ENCODE measurements at regions not wholly inside any gene's neighbourhood (a gene's known extent, or its start where the extent isn't known, plus 50 kb on each side); places are given as distances from the start of the nearest gene placed in this dataset.
"Not testable (repeated sequence)": the region's sequence is repeated elsewhere in the genome, so short reads cannot be mapped to it uniquely, and the experiment has no call there.

DNA sequence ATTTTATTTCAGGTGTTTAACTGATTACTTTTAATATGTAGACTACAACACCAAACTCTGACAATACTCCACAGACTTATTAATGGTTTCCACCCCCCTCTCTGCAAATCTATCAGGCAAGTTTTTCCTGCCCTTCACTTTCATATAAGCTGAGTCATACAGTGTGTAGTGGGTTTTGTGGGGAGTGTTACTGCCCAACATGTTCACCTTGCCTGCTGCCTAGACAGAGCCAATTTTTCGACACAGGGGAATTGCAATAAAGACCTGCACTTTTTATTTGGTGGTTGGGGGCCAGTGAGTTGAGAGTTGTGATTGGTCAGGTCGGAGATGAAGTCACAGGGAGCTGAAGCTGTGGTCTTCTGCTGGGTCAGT, 119.7 kb downstream of the PPIAL4G start:
- Histone ChIP-seq H3K4me3 (ENCODE audit: low read depth, low read length) (no peak overlapping the region), H3K36me3 (ENCODE audit: control insufficient read depth, insufficient read depth, low read length) (no peaks in the 10 kb centered on the region), H3K27me3 (ENCODE audit: control insufficient read depth, insufficient read depth, low read length) (no peaks in the 10 kb centered on the region)
- TF ChIP-seq, protein P1, sequence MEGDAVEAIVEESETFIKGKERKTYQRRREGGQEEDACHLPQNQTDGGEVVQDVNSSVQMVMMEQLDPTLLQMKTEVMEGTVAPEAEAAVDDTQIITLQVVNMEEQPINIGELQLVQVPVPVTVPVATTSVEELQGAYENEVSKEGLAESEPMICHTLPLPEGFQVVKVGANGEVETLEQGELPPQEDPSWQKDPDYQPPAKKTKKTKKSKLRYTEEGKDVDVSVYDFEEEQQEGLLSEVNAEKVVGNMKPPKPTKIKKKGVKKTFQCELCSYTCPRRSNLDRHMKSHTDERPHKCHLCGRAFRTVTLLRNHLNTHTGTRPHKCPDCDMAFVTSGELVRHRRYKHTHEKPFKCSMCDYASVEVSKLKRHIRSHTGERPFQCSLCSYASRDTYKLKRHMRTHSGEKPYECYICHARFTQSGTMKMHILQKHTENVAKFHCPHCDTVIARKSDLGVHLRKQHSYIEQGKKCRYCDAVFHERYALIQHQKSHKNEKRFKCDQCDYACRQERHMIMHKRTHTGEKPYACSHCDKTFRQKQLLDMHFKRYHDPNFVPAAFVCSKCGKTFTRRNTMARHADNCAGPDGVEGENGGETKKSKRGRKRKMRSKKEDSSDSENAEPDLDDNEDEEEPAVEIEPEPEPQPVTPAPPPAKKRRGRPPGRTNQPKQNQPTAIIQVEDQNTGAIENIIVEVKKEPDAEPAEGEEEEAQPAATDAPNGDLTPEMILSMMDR (IDR thresholded peaks at IDR 0.05; ENCODE audit: insufficient read depth, low read length, poor library complexity, severe bottlenecking) = no peak
- DNase-seq (ENCODE audit: low read depth) = no peak

DNA sequence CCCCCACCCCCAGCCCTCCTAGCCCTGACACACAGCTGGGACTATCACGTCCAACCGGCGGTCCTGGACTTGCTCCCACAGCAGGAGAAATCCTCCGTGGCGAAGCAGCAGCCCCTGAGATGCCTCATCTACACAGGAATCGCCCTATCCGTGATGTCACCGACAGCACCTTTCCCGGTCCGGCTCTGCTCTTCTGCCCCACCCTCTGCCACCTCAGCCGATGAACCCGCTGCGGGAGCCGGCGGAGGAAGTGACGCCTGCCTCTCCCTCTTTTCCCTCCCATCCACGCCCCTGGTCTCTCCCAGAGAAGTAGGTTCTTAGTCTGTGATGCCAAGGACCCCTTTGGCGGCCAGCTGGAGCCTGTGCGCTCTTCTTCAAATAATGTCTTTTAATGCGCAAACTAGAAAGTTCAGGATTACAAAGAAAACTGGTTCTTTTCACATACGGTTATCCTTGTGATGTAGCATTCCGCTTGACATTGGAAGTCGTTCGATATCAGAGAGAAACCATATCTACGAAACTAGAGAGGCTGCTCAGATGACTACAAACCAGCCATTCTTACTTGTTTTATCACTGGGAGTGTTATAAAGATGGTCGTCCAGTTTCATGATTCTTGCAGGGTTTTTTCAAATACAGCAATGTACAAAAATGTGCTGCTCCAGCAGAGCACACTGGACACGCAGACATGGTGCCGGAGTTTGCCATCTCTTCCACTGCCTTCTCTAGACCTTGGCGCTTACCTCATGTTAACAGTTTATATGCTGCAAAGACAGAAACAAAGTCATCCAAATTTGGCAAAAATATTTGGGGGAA, 120.3 kb downstream of the PPIAL4G start:
- peak overlapping the region; percentile 28 for H3K4me3 ChIP-seq (ENCODE audit: low read depth, low read length)
- no peaks in the 10 kb centered on the region for H3K36me3 ChIP-seq (ENCODE audit: control insufficient read depth, insufficient read depth, low read length)
- TF ChIP-seq, protein P1 (IDR thresholded peaks at IDR 0.05; ENCODE audit: insufficient read depth, low read length, poor library complexity, severe bottlenecking) = no peak
- H3K27me3 ChIP-seq (ENCODE audit: control insufficient read depth, insufficient read depth, low read length) = no peaks in the 10 kb centered on the region
- DNase-seq (ENCODE audit: low read depth) = no peak

DNA sequence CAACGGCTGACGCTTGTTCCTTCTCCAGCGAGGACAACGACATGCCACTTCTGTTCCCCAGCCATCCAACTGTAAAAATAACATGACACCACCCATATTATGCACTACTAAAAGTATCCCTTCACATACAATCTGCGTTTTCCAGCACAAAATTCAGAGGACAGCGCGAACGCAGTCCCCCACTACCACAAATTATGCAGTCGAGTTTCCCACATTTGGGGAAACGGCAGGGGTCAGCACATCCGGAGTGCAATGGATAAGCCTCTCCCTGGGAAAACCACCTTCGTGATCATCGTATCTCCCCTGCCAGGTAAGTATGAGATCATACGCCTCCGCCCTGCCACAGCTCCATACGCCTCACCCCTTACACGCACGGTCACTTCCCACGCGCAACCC, 120.9 kb downstream of the PPIAL4G start:
- DNase-seq (ENCODE audit: low read depth) = no peak
- H3K4me3 ChIP-seq (ENCODE audit: low read depth, low read length) = peak overlapping the region; percentile 28
- TF ChIP-seq, protein P1 (IDR thresholded peaks at IDR 0.05; ENCODE audit: insufficient read depth, low read length, poor library complexity, severe bottlenecking) = no peak

DNA sequence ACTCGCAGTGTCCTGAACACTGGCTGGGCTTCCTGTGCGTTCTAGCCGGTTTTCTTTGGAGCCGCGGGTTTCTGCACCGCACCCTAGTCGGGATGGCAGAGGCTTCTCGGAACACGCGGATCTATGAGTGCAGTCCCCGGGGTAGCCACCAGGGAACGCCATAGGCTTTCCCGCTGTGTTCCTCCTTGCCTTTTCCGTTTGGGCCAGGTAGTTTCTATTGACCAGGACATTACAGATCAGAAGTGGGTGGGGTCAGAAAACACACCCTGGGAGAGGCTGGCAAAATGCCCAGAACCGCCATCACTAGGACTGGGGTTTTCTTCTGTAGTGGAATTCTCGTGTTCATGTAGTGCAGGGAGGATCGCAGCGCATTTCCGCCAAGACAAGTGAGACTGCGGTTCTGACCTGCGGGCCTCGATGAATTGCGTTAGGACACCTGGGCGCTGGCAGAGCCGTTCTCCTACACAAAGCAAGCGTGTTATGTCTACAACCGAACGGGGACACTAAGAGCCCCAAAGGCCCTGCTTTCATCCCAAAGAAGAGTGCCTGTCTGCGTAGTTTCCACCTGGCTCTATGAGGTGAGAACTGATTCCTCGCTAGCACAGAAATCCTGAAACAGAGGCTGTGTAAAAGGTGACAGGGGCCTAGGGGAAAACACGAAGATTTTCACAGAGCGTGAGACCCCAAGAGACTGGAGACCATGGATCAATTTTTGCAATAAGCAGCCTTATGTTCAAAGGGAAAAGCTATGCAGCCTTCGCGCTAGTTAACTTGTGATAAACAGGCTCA, 121.5 kb downstream of the PPIAL4G start:
- DNase-seq (ENCODE audit: low read depth); H3K27me3 ChIP-seq (ENCODE audit: control insufficient read depth, insufficient read depth, low read length); H3K36me3 ChIP-seq (ENCODE audit: control insufficient read depth, insufficient read depth, low read length): not testable (repeated sequence)
- TF ChIP-seq, protein P1 (IDR thresholded peaks at IDR 0.05; ENCODE audit: insufficient read depth, low read length, poor library complexity, severe bottlenecking) = peak; percentile 51
- H3K4me3 ChIP-seq (ENCODE audit: low read depth, low read length) = peak overlapping the region; percentile 21

More for the DNA sequence above, 120.9 kb downstream of the PPIAL4G start:
- Histone ChIP-seq H3K27me3 (ENCODE audit: control insufficient read depth, insufficient read depth, low read length) (no peaks in the 10 kb centered on the region), H3K36me3 (ENCODE audit: control insufficient read depth, insufficient read depth, low read length) (no peaks in the 10 kb centered on the region)

DNA sequence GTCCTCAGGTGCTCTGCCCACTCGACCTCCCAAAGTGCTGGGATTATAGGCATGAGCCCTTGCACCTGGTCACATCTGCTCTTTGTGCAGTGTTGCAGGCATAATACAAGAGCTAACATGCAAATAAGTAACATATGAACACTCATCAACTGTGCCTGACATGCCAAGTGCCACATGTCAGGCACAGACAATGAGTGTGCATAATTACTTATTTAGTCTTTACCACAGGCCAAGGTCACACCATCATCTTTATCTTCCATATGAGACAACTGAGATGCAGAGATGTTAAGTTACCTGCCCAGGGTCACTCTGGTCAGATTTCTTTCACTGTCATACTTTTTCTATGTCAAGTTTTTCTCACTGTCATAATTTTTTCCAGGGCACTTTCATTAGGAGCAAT, 126.1 kb downstream of the PPIAL4G start:
- DNase-seq (ENCODE audit: low read depth) = no peak
- Histone ChIP-seq H3K27me3 (ENCODE audit: control insufficient read depth, insufficient read depth, low read length) (peaks cover 20% of the 10 kb centered on the region), H3K36me3 (ENCODE audit: control insufficient read depth, insufficient read depth, low read length) (no peaks in the 10 kb centered on the region), H3K4me3 (ENCODE audit: low read depth, low read length) (no peak overlapping the region)
- TF ChIP-seq, protein P1 (IDR thresholded peaks at IDR 0.05; ENCODE audit: insufficient read depth, low read length, poor library complexity, severe bottlenecking) = no peak
